WTC11 (cell line): ENCODE measurements at regions not wholly inside any gene's neighbourhood (a gene's known extent, or its start where the extent isn't known, plus 50 kb on each side); places are given as distances from the start of the nearest gene placed in this dataset.

ENCODE experiments used
- ESRRA ChIP-seq: sonication (generic); formaldehyde crosslinking; IDR thresholded peaks from 2 replicates; pipeline ENCODE4 v1.8.1; 2022; ENCODE audit warnings: mild to moderate bottlenecking, missing genetic modification reagents, borderline replicate concordance
- SP1 ChIP-seq: sonication (generic); formaldehyde crosslinking; conservative IDR thresholded peaks from 2 replicates; pipeline ENCODE4 v1.8.1; 2022; ENCODE audit warnings: missing genetic modification reagents
- TEAD4 ChIP-seq: sonication (generic); formaldehyde crosslinking; IDR thresholded peaks from 2 replicates; pipeline ENCODE4 v1.8.0; 2022; ENCODE audit warnings: mild to moderate bottlenecking, missing genetic modification reagents
- ZBTB21 ChIP-seq: sonication (generic); formaldehyde crosslinking; IDR thresholded peaks from 2 replicates; pipeline ENCODE4 v1.8.1; 2023; ENCODE audit warnings: mild to moderate bottlenecking, missing genetic modification reagents, borderline replicate concordance
- TF ChIP-seq, protein P1 (sequence below): fragments of 200-600 bp; IDR thresholded peaks from 2 replicates; pipeline ENCODE4 v1.8.0; 2022; ENCODE audit warnings: antibody characterized with exemption
- TF ChIP-seq, protein P2 (sequence below): sonication (generic); formaldehyde crosslinking; IDR thresholded peaks from 2 replicates; pipeline ENCODE4 v1.8.1; 2022; ENCODE audit warnings: low read depth, mild to moderate bottlenecking, moderate library complexity, missing genetic modification reagents, borderline replicate concordance
- TF ChIP-seq, protein P3 (sequence below): sonication (generic); formaldehyde crosslinking; IDR thresholded peaks from 2 replicates; pipeline ENCODE4 v1.8.0; 2023; ENCODE audit warnings: missing genetic modification reagents

DNA sequence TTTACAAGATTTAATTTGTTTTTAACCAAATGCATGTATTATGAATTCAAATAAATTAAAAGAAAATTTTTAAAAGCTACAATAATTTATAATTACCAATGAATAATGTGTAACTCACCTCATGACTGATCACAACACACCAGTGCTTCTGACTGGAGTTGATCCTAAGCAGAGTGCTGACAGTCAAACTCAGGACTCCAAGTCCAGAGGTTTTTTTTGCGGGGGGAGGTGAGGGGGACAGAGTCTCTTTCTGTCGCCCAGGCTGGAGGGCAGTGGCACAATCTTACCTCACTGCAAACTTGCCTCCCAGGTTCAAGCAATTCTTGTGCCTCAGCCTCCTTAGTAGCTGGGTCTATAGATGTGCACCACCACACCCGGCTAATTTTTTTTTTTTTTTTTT, 71.0 kb upstream of the MELK start:
- TF ChIP-seq, protein P1, sequence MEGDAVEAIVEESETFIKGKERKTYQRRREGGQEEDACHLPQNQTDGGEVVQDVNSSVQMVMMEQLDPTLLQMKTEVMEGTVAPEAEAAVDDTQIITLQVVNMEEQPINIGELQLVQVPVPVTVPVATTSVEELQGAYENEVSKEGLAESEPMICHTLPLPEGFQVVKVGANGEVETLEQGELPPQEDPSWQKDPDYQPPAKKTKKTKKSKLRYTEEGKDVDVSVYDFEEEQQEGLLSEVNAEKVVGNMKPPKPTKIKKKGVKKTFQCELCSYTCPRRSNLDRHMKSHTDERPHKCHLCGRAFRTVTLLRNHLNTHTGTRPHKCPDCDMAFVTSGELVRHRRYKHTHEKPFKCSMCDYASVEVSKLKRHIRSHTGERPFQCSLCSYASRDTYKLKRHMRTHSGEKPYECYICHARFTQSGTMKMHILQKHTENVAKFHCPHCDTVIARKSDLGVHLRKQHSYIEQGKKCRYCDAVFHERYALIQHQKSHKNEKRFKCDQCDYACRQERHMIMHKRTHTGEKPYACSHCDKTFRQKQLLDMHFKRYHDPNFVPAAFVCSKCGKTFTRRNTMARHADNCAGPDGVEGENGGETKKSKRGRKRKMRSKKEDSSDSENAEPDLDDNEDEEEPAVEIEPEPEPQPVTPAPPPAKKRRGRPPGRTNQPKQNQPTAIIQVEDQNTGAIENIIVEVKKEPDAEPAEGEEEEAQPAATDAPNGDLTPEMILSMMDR = no peak
- TF ChIP-seq SP1 (CRISPR knock-in tag) (no peak), TEAD4 (no peak), ESRRA (CRISPR knock-in tag) (no peak), ZBTB21 (no peak)
- TF ChIP-seq, protein P2, sequence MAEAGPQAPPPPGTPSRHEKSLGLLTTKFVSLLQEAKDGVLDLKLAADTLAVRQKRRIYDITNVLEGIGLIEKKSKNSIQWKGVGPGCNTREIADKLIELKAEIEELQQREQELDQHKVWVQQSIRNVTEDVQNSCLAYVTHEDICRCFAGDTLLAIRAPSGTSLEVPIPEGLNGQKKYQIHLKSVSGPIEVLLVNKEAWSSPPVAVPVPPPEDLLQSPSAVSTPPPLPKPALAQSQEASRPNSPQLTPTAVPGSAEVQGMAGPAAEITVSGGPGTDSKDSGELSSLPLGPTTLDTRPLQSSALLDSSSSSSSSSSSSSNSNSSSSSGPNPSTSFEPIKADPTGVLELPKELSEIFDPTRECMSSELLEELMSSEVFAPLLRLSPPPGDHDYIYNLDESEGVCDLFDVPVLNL = no peak
- TF ChIP-seq, protein P3, sequence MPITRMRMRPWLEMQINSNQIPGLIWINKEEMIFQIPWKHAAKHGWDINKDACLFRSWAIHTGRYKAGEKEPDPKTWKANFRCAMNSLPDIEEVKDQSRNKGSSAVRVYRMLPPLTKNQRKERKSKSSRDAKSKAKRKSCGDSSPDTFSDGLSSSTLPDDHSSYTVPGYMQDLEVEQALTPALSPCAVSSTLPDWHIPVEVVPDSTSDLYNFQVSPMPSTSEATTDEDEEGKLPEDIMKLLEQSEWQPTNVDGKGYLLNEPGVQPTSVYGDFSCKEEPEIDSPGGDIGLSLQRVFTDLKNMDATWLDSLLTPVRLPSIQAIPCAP (CRISPR knock-in tag) = no peak
